SKM-1 (cell line): ENCODE measurements at regions not wholly inside any gene's neighbourhood (a gene's known extent, or its start where the extent isn't known, plus 50 kb on each side); places are given as distances from the start of the nearest gene placed in this dataset.

Experiments
- DNase-seq: peaks from one replicate; lab custom pipeline; 2025; ENCODE audit not compliant: unreplicated experiment; lab: John Stamatoyannopoulos, UW

GRCh38 chr5:166172597-166172996, 2118.8 kb upstream of the WWC1 start:
- no peak for DNase-seq

DNA sequence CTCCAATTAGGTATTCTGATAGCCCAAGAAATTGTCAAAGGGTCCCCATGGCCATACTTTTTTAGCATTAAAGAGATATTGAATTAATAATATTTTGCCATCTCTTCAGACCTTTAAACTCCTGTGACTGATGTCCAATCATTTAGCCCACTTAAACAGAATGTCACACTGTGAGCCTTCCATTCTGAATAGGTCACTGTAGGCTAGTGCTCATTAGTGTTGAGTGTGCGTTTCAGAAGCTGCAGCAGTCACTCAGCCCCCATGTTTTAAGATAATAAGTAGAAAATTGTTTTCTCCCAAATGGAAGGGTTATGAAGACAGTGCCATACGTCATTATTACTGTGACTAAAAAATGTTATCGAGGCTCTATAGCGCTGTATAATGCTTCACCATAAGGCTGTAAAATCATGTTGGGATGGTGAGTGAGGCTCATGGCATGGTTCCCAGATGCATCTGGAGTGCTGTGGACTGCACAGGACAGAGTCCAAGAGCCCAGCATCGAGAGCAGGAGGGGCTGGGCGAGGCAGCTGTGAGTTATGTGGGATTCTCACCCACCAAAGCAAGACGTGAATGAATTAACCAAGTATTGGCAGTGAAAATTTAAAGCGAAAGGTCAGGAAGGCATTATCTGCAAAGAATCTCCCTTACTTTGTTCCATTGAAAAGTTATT, 2112.9 kb upstream of the WWC1 start:
- DNase-seq, result no peak

DNA sequence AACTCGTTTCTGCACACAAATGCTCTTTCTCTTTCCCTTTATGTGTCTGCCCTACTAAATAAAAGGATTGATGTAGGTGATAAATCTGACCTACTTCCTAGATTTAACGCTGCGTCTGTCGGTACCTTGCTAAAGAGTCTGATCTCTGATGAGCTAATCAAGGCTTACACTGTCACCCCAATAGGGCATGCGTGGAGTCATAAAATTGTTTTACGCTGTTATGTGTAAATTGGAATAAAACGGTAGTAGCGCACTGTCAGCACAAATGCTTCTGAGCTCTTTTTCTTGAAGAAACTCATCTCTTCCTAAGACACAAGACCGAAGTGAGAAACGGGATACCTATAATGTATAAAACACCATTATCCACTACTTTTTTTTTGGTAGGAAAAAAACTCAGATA, 2106.3 kb upstream of the WWC1 start:
- no peak for DNase-seq

DNA sequence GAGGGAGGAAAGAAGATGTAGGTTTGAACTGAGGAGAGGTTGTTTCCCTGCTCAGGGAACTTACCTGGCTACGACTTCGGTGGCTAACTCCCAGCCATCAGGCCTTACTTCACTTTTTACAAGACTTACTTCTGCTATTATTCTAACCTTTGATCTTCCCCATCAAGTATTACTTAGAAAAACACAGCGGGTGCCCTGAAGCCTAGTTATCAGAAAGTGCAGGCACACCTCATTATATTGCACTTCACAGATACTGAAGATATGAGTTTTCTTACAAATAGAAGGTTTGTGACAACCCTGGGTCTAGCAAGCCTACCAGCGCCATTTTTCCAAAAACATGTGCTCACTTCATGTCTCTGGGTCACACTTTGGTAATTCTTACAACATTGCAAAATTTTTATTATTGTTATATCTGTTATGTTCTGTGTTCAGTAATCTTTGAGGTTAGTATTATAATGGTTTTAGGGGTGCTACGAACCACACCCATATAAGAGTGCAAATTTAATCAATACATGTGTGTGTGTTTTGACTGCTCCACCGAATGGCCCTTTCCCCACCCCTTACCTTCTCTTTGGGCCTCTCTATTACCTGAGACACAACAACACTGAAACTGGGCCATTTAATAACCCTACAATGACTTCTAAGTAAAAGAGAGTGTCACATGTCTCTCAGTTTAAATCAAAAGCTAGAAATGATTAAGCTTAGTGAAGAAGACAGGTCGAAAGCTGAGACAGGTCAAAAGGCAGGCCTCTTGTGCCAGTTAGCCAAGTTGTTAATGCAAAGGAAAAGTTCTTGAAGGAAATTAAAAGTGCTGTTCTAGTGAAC, 2102.7 kb upstream of the WWC1 start:
- no peak for DNase-seq

DNA sequence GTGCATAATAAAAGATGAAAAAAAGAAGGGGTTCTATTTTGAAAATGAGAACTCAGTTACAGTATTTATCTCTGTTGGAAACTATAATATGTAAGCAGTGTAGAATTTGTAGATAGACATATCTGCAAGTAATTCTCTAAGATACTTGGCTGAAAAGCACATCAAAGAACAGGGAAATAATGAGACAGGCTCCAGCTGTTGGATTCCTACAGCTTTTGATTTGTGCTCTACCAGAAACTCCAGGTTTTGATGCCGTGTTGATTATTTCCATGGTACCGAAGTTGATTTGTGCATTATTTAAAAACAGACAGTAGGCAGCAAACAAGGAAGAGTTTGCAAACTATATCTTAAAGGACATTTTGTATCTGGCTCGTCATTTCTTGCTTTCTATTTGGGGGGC, 2098.7 kb upstream of the WWC1 start:
- no peak for DNase-seq

- no peak for DNase-seq
These were observed 2095.5 kb upstream of the WWC1 start for GRCh38 chr5:166195981-166196380.

- no peak for DNase-seq
These were observed 2090.9 kb upstream of the WWC1 start for GRCh38 chr5:166200532-166200931.

DNA sequence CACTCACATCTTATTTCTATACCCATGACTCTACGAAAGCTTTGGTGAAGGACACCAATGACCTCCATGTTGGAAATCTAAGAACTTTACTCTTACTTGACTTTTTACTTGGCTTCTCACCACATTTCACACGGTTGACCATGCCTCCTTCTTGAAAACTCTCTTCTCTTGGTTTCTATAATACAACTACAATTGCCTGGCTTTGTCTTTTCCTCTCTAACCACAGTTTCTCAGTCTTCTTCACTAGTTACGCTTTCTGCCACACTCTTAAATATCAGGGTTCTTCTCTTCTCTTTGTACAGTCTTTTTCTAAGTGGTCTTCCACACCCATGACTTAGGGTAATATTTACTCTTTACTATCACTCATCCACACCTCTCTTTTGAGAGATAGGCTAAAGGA, 2079.8 kb upstream of the WWC1 start:
- DNase-seq, result no peak

DNA sequence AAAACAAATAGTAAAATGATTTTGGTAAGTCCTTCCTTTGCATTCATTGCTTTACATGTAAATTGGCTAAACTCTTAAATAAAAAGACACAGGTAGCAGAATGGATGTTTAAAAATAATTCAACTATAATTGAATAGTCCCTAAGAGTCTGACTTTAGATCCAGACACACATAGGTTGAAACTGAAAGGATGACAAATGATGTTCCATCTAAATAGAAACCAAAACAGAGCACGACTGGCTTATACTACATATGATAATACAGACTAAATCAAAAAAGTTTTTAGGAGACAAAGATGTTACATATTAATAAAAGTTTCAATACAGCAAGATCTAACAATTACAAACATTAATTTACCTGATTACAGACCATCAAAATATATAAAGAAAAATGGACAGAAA, 2055.1 kb upstream of the WWC1 start:
- DNase-seq, result no peak

GRCh38 chr5:166240705-166241104, 2050.7 kb upstream of the WWC1 start:
- no peak for DNase-seq

GRCh38 chr5:166245556-166245955, 2045.9 kb upstream of the WWC1 start:
- DNase-seq, result no peak

GRCh38 chr5:166251786-166252185, 2039.7 kb upstream of the WWC1 start:
- no peak for DNase-seq

GRCh38 chr5:166257661-166258060, 2033.8 kb upstream of the WWC1 start:
- no peak for DNase-seq

GRCh38 chr5:166262395-166262794, 2029.0 kb upstream of the WWC1 start:
- DNase-seq, result no peak

GRCh38 chr5:166267907-166268306, 2023.5 kb upstream of the WWC1 start:
- no peak for DNase-seq

GRCh38 chr5:166270712-166271111, 2020.7 kb upstream of the WWC1 start:
- DNase-seq, result no peak

- DNase-seq, result no peak
These were observed 2015.4 kb upstream of the WWC1 start for GRCh38 chr5:166276006-166276405.

- no peak for DNase-seq
These were observed 2011.6 kb upstream of the WWC1 start for GRCh38 chr5:166279828-166280227.

DNA sequence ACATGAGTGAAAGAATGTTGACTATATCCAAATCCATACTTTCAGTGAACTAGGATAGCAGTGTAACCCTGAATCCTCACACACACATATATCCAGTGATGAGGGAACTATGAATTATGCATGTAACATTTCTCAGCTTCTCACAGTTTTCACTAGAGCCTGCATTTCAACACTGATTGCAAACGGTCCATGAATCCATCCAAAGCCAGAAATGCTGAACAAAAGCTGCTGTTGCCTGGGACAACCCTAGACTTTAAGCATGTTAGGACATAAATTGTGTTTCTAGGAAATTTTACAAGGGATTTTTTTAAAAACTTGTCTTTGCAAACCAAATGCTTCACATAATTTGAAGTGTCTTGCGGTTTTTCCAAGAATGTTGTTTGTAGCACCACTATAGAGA, 2010.0 kb upstream of the WWC1 start:
- no peak for DNase-seq

DNA sequence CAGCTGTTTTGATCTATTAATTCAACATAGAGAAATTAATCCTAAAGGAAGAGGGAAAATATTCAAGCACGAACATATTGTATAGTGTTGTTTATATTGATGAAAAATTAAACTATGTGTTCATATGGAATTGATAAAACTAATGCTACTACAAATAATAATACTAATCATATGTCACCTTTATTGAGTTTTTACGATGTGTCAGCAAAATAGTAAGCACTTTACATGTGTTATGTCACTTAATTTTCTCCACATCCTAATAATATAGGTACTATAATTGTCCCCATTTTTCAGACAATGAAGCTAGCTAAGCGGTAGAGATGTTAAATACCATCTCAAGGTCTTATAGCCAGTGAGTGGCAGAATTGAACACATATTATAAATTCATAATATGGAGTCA, 2008.5 kb upstream of the WWC1 start:
- DNase-seq, result no peak

DNA sequence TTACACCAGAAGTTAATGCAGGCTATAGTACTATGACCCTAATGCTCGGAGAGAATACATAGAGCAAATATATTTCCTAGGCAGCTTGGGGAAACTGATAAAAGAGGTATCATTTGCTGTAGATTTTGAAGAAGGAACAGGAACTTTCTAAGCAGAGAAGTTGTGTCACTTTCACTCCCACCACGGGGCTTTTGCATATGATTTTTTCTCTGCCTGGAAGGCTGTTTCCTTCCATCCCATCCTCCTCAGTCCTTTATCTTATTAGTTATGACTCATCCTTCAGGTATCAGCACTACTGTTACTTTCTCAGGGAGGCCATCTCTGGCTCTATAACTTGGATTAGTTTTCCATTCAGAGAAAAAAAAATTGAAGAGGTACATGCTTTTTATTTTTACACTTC, 2006.1 kb upstream of the WWC1 start:
- no peak for DNase-seq

GRCh38 chr5:166286832-166287231, 2004.6 kb upstream of the WWC1 start:
- no peak for DNase-seq

DNA sequence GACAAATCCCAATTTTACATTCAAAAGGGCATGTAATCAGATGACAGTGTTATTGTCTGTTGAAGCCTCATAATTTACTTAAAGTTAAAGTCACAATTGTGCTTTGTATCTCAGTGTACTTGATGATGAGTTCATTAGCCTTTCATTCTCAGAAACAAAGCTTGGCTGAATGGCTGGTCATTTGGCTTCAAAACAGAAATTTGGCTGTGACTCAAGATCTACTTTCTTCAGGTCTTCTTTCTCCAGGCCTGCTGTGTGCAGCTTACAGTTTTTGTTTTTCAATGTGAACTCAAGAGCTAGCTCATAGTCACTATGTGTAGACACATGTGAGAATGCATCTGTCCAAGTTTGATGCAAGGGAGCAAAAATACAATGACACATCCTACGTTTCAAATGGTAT, 2003.6 kb upstream of the WWC1 start:
- DNase-seq, result no peak
